HG02678 (cell line): ENCODE measurements at regions not wholly inside any gene's neighbourhood (a gene's known extent, or its start where the extent isn't known, plus 50 kb on each side); places are given as distances from the start of the nearest gene placed in this dataset.

Source experiments
- ATAC-seq: cut with Tn5 transposase; IDR thresholded peaks from one replicate; pipeline ENCODE4 v1.9.1; 2021; ENCODE audit warnings: mild to moderate bottlenecking, moderate library complexity; ENCODE audit not compliant: unreplicated experiment

GRCh38 chr9:117858561-117858960 is 154.4 kb downstream of the TLR4 start:
- no peak for ATAC-seq

- ATAC-seq: no peak
Observed at GRCh38 chr9:117860849-117861248, 156.6 kb downstream of the TLR4 start.

GRCh38 chr9:117864385-117865057 is 160.3 kb downstream of the TLR4 start:
- no peak for ATAC-seq

- ATAC-seq: no peak
Observed at GRCh38 chr9:117868594-117868993, 164.4 kb downstream of the TLR4 start.

- no peak for ATAC-seq
Observed at GRCh38 chr9:117869287-117869686, 165.1 kb downstream of the TLR4 start.

GRCh38 chr9:117869712-117870111 is 165.5 kb downstream of the TLR4 start:
- ATAC-seq: no peak

- ATAC-seq: no peak
Observed at GRCh38 chr9:117873664-117874063, 169.5 kb downstream of the TLR4 start.

- no peak for ATAC-seq
Observed at GRCh38 chr9:117875886-117876285, 171.7 kb downstream of the TLR4 start.

- ATAC-seq: no peak
Observed at GRCh38 chr9:117882171-117882570, 178.0 kb downstream of the TLR4 start.

- no peak for ATAC-seq
Observed at GRCh38 chr9:117886616-117887015, 182.4 kb downstream of the TLR4 start.

- ATAC-seq: no peak
Observed at GRCh38 chr9:117887383-117887782, 183.2 kb downstream of the TLR4 start.

- ATAC-seq: no peak
Observed at GRCh38 chr9:117887941-117888340, 183.7 kb downstream of the TLR4 start.

- no peak for ATAC-seq
Observed at GRCh38 chr9:117903453-117903852, 199.2 kb downstream of the TLR4 start.

GRCh38 chr9:117906763-117907162 is 202.6 kb downstream of the TLR4 start:
- no peak for ATAC-seq

GRCh38 chr9:117907420-117907819 is 203.2 kb downstream of the TLR4 start:
- ATAC-seq: no peak

- no peak for ATAC-seq
Observed at GRCh38 chr9:117916291-117916690, 212.1 kb downstream of the TLR4 start.

GRCh38 chr9:117917873-117918272 is 213.7 kb downstream of the TLR4 start:
- ATAC-seq: no peak

GRCh38 chr9:117919538-117919937 is 215.3 kb downstream of the TLR4 start:
- ATAC-seq: no peak

- ATAC-seq: no peak
Observed at GRCh38 chr9:117926031-117926658, 221.9 kb downstream of the TLR4 start.

- ATAC-seq: no peak
Observed at GRCh38 chr9:117927354-117927753, 223.2 kb downstream of the TLR4 start.

GRCh38 chr9:117929868-117930267 is 225.7 kb downstream of the TLR4 start:
- no peak for ATAC-seq

- no peak for ATAC-seq
Observed at GRCh38 chr9:117932585-117932984, 228.4 kb downstream of the TLR4 start.
